ENCODE measurements at regions not wholly inside any gene's neighbourhood (a gene's known extent, or its start where the extent isn't known, plus 50 kb on each side); places are given as distances from the start of the nearest gene placed in this dataset.

DNA sequence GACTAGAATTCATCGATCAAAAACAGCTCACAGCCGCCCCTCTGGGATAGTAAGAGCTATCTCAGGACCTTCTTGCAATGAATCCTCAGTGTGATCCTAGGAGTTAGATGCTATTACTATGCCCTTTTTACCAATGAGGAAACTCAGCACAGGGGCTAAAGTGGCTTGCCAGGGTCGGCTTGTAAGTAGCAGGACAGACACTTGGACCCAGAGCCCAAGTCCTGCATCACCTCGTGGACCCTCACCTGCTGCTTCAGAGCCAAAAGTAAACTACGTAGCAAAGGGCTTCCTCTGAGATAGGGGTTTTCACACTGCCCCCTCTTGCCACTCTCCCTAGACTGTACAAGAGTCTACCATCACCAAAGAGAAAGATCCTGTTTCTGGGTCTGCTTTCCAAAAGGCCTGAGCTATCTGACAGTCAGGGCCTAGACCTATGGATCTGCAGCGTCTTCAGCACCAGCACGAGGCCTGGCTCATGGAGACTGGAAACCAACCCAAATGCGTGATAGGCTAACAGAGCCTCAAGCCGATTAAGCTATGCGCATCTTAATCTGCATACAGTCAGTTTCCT, 172.3 kb downstream of the ANKRD60 start:
- Histone ChIP-seq H3K9me1 (replicated peaks; ENCODE audit: control insufficient read depth, extremely low read depth, insufficient read depth, low read length) (no peaks in the 10 kb centered on the region), H3K4me1 (ENCODE audit: control insufficient read depth, extremely low read depth, insufficient read depth, low read length) (no peaks in the 10 kb centered on the region), H3K36me3 (ENCODE audit: control insufficient read depth in 2 of 2, extremely low read depth in 1 of 2, insufficient read depth in 2 of 2, low read length in 2 of 2) (no peaks in the 10 kb centered on the region), H4K20me1 (replicated peaks; ENCODE audit: control insufficient read depth, extremely low read depth, insufficient read depth, low read length) (no peaks in the 10 kb centered on the region), H2AFZ (ENCODE audit: low read depth, low read length) (no peak overlapping the region), H3K79me2 (ENCODE audit: control insufficient read depth, insufficient read depth, low read length) (no peaks in the 10 kb centered on the region), H3K27me3 (ENCODE audit: control insufficient read depth in 2 of 2, insufficient read depth in 2 of 2, low read length in 2 of 2) (peaks cover 1 to 5% of the 10 kb centered on the region in 2 experiments), H3K27ac (ENCODE audit: insufficient read depth, low read depth, low read length) (no peak overlapping the region), H3K9ac (replicated peaks; ENCODE audit: extremely low read depth, insufficient read depth, low read length) (no peak overlapping the region), H3K4me3 (replicated peaks in 1 of 3; ENCODE audit: insufficient read depth in 1 of 3, low read depth in 1 of 3, low read length in 3 of 3) (no peak overlapping the region), H3K4me2 (ENCODE audit: insufficient read depth, low read length) (no peak overlapping the region), H3K9me3 (replicated peaks; ENCODE audit: control insufficient read depth, insufficient read depth, low read length) (no peaks in the 10 kb centered on the region)
- no TSS peak for BruUV-seq (replicated peaks)
- intact Hi-C loops (cut with micrococcal nuclease): no loop called here
- POLR2A ChIA-PET: no interaction called here
- dilution Hi-C loops (cut with MboI; ENCODE audit: extremely low pct_ligation_motif_present, low sequenced_read_pairs): no loop called here
- DNase-seq (ENCODE audit: low read depth, low spot score) (no peak), FAIRE-seq (no peak)
- TF ChIP-seq EZH2 (IDR thresholded peaks at IDR 0.05; ENCODE audit: borderline replicate concordance, low read depth, low read length, severe bottlenecking): no peak
- no peak for TF ChIP-seq FOS (IDR thresholded peaks at IDR 0.05; ENCODE audit: borderline replicate concordance, insufficient read depth, low read length)
- TF ChIP-seq, protein P1, sequence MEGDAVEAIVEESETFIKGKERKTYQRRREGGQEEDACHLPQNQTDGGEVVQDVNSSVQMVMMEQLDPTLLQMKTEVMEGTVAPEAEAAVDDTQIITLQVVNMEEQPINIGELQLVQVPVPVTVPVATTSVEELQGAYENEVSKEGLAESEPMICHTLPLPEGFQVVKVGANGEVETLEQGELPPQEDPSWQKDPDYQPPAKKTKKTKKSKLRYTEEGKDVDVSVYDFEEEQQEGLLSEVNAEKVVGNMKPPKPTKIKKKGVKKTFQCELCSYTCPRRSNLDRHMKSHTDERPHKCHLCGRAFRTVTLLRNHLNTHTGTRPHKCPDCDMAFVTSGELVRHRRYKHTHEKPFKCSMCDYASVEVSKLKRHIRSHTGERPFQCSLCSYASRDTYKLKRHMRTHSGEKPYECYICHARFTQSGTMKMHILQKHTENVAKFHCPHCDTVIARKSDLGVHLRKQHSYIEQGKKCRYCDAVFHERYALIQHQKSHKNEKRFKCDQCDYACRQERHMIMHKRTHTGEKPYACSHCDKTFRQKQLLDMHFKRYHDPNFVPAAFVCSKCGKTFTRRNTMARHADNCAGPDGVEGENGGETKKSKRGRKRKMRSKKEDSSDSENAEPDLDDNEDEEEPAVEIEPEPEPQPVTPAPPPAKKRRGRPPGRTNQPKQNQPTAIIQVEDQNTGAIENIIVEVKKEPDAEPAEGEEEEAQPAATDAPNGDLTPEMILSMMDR (IDR thresholded peaks at IDR 0.05; ENCODE audit: extremely low read depth in 1 of 2, insufficient read depth in 1 of 2, low read depth in 1 of 2, low read length in 2 of 2): no peak
- TF ChIP-seq MAX (IDR thresholded peaks at IDR 0.05; ENCODE audit: insufficient read depth, insufficient read length): no peak
- no peak for TF ChIP-seq GATA2 (IDR thresholded peaks at IDR 0.05; ENCODE audit: insufficient read depth, insufficient read length, low read depth, low read length)
- TF ChIP-seq POLR2AphosphoS5 (IDR thresholded peaks at IDR 0.05; ENCODE audit: insufficient read depth, low read depth, low read length): no peak
- TF ChIP-seq POLR2A (IDR thresholded peaks at IDR 0.05; ENCODE audit: low read depth, low read length): no peak
- TF ChIP-seq JUN (IDR thresholded peaks at IDR 0.05; ENCODE audit: borderline replicate concordance, insufficient read depth, insufficient read length, low read depth): no peak
- TF ChIP-seq MYC (IDR thresholded peaks at IDR 0.05; ENCODE audit: low read depth, low read length): no peak
- CTCF ChIA-PET: interaction anchor here (1.6 kb wide), 1 partner anchor 31 kb away, joined by 6 read pairs; no protein-coding TSS in a partner anchor
